Keratinocyte (primary cell): ENCODE measurements at regions not wholly inside any gene's neighbourhood (a gene's known extent, or its start where the extent isn't known, plus 50 kb on each side); places are given as distances from the start of the nearest gene placed in this dataset.

Experiments used
- CTCF ChIP-seq, 3 experiments: IDR thresholded peaks in 1 of 3; conservative IDR thresholded peaks in 1 of 3; optimal IDR thresholded peaks in 1 of 3; 2 replicates in 2 of 3; 3 replicates in 1 of 3; pipeline versions ENCODE3 to v1.5.1; 2011; ENCODE audit warnings: low read length in 3 of 3, mild to moderate bottlenecking in 3 of 3, moderate library complexity in 2 of 3, control low read depth in 1 of 3, inconsistent platforms in 1 of 3; ENCODE audit not compliant: insufficient read depth in 2 of 3; ENCODE audit errors: extremely low read depth in 1 of 3
- EZH2 ChIP-seq: IDR thresholded peaks from one replicate; pipeline ENCODE4 v1.6.1; 2012; ENCODE audit warnings: inconsistent platforms, mild to moderate bottlenecking, low read length, moderate library complexity

DNA sequence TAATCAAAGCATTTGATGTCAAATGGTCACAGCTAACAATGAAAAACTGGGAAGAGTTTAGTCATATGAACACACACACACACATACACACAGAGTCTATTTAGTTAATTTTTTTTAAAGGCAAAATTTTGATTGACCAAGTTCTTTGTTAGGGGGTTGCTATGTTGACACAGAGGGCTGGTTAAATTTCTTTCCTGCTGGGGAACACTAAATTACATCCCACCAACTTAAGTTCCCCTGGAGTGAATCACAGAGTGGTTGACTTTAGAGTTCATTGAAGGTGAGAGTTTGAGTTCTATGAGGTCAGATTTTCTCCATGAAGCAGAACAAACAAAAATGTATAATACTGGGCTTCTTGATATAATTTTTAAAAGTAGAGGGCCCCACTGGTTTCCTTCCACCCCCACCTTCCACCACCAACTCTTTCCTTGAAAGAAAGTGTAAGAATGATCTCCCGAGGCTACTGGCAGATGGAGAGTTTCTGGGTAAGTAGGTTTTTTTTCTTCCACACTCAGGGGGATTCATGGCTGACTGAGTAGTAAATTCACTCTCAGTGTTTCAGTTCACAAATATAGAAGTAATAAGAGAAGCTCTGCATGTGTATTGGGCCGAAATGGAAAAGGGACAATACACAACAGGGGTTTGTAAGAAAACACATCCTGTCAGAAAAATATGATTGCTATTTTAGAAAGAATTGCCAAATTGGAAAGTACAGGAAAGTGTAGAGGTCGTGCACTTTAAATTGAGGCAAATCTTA is 917.0 kb upstream of the LCORL start:
- TF ChIP-seq CTCF (optimal IDR thresholded peaks at IDR 0.05 in 1 of 3, IDR thresholded peaks at IDR 0.05 in 1 of 3, conservative IDR thresholded peaks at IDR 0.05 in 1 of 3; ENCODE audit: extremely low read depth in 1 of 3, insufficient read depth in 2 of 3, low read length in 3 of 3) (no peak), EZH2 (no peak)
